ENCODE measurements at regions not wholly inside any gene's neighbourhood (a gene's known extent, or its start where the extent isn't known, plus 50 kb on each side); places are given as distances from the start of the nearest gene placed in this dataset.
"Not testable (repeated sequence)": the region's sequence is repeated elsewhere in the genome, so short reads cannot be mapped to it uniquely, and the experiment has no call there.

DNA sequence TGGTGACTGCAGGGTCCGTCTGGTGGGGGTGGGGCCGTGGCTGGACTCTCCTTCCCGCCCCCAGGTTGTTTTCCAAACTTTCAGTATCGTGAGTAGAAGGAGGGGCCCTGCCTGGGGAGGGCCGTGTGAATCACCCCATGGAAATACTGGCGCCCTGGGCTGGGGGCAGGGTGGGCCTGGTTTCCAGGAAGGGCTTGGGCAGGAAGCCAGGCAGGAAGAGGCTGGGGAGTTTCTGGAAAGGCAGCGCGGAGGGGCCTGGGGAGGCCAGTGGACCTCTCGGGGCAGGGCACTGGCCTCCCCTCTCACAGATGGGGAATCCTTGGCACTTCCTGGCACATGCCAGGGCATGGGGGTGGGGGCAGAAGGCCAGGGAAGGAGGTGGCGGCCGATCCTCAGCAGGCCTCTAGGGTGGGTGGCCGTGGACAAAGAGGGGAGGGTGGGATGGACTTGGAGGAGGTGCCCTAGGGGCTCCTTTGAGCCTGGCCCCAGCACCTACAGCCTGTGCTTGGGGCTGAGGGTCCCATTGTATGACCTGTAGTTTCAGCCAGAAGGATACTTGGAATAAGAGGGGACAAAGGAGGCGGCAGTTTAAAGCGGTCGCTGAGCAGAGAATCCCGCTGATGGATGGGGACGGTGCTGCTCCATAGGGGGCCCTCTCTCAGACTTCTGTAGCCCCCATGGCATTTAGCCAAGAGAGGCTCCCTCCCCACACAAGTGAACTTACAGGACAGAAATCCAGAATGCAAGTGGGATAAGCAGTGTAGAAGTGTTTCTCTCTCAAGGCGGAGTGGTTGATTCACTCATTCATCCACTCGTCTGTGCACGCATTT lies 56.5 kb upstream of the GATA2 start:
- peak in 5 of 51 donors; percentile 6 to 54 (median 15) for DNase-seq

DNA sequence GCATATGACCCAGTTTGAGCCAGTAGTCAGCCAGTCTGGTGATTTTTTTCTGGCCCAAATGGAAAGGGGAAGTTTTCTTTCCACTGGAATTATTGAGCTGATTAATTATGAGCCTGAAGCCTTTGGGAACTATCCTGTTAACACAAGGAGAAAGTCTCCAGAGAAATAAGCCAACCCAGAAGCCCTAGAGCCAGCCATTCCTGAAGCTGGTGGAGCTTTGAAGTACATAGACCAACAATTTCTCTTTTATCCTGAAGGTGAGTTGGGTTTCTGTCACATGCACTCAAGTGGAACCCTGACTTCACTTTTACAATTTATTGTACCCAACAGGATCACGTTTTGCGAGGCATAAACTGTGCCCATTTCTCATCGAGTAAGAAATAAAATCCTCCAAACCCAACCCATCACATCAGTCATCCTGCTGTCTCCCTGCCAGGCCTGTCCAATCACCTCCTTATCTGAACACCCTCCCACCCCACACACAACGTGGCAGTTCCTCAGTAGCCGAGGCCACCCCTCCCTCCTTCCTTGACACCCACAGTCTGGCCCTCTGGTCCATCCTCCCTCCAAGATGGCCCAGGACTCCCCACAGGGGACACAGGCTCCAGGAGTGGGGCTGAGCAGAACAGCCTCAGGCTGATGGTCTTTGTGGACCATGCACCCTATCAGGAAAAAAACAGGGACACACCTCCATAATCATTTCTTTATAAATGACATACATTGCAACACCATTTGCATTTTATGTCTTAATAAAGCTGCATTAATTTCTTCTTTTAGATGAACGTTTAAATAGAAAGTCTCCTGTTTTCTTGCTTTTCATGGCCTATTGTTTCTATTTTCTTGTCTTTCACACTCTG lies 55.7 kb upstream of the GATA2 start:
- no peak for DNase-seq

DNA sequence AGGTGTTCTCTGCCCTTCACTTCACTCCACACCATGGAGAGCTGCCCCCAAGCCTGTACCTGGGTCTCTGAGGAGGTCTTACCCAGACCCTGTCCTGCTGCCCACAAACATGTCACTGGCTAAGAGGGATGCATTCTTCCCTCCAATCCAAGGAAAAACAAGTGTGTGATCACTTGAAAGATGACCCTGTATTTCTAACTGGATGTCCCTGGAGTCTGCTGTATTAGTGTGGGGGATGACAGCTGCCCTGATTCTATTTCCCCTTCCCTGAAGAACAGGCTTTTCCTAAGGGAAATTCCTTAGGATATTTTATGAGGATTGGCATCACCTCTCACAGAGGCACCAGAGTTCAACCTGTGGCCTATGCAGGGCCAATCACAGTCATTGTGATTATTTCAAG lies 55.0 kb upstream of the GATA2 start:
- no peak for DNase-seq

DNA sequence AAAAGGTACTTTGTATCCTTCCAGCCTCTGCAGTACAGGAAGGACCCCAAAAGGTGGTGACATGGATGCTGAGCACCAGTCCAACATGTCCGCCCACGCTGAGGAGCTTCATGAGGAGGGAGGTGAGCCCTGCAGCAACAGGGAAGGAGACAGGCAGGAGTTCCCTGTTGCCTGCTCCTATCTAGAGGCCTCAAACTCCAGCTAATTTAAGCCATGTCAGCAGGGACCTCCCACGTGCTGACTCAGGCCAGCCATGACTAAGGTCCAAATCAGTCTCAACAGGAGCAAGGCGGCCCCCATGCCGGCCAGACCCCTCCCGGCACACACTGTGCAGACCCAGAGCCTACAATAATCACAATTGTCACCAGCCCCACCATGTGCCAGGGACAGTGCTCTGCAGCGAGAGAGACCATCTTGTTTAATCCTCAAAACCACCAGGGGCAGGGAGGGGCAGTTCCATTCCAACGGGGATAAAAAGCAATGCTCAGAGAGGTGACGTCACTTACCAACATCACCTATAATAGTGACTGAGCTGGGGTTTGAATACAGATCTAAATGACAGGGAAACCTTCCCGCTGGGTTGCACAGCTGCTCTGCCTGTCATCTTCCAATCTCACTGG lies 54.5 kb upstream of the GATA2 start:
- no peak for DNase-seq

DNA sequence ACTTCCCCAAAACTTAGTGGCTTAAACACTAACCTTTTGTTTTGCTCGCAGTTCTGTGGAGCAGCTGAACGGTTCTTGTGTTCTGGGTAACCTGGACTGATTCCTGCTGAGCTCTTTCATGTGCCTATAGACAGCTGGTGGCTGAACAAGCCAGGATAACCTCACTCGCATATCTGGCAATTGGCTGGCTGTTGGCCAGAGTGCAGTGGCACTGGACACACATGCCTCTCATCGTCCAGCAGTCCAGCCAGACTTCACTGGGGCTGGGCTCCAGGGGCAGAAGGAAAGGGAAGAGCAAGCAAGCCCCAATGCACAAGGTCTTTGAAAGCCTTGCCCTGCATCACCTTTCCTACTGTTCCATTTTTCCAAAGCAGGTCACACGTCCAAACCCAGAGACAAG lies 53.6 kb upstream of the GATA2 start:
- no peak for DNase-seq

DNA sequence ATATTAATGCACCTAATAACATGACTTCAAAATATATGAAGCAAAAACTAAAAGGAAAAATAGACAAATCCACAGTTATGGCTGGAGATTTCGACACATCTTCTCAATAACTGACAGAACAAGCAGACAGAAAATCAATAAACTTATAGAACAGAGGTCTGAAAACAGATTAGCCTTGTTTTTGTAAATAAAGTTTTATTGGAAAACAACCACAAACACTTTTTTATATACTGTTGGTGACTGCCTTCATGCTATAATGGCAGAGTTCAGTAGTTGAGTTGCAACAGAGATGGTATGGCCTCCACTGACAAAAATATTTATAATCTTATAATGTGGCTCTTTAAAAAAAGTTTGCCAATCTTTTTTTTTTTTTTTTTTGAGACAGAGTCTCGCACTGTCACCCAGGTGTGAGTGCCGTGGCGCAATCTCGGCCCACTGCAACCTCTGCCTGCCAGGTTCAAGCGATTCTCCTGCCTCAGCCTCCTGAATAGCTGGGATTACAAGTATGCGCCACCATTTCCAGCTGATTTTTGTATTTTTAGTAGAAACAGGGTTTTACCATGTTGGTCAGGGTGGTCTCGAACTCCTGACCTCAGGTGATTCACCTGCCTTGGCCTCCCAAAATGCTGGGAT lies 52.2 kb upstream of the GATA2 start:
- no peak for DNase-seq

DNA sequence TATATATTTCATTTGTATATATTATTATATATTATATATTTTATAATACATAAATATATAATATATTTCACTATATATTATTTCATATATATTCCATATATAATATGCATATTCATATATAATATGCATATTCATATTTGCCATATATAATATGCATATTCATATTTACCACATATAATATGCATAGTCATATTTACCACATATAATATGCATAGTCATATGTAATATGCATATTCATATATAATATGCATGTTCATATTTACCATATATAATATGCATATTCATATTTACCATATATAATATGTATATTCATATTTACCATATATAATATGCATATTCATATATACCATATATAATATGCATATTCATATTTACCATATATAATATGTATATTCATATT lies 51.2 kb upstream of the GATA2 start:
- no peak for DNase-seq

DNA sequence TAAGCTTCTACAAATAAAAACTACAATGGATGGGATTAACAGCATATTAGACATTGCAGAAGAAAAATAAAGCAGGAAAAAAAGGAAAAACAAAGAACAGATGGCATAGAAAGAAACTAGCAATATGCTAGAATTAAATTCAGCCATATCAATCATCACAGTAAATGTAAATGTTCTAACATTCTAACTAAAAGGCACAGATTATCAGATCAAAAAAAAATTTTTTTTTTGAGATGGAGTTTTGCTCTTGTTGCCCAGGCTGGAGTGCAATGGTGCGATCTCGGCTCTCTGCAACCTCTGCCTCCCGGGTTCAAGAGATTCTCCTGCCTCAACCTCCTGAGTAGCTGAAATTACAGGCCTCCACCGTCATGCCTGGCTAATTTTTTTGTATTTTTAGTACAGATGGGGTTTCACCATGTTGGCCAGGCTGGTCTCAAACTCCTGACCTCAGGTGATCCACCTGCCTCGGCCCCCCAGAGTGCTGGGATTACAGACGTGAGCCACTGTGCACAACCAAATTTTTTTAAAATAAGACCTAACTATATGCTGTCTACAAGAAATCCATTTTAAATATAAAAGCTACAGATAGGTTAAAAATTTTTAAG lies 50.7 kb upstream of the GATA2 start:
- DNase-seq, result not testable (repeated sequence)
